HFFc6 (cell line): ENCODE measurements at regions not wholly inside any gene's neighbourhood (a gene's known extent, or its start where the extent isn't known, plus 50 kb on each side); places are given as distances from the start of the nearest gene placed in this dataset.

Experiments
- DNase-seq: peaks from one replicate; pipeline ENCODE4 v3.0.0-alpha.2; 2018
- H3K27ac Mint-ChIP-seq: 2 replicates; pipeline ENCODE4 v1.8.0; 2020; ENCODE audit warnings: mild to moderate bottlenecking, mixed read lengths
- H3K27me3 Mint-ChIP-seq: 2 replicates; pipeline ENCODE4 v1.8.0; 2021; ENCODE audit warnings: mild to moderate bottlenecking, moderate library complexity, mixed read lengths; ENCODE audit not compliant: insufficient read depth
- H3K36me3 Mint-ChIP-seq: 2 replicates; pipeline ENCODE4 v1.8.0; 2021; ENCODE audit warnings: low read depth, mixed read lengths
- H3K4me1 Mint-ChIP-seq: 2 replicates; pipeline ENCODE4 v1.8.0; 2020; ENCODE audit warnings: low read depth, mixed read lengths
- H3K4me3 Mint-ChIP-seq: 2 replicates; pipeline ENCODE4 v1.8.0; 2020; ENCODE audit warnings: mild to moderate bottlenecking, moderate library complexity, mixed read lengths
- H3K9me3 Mint-ChIP-seq: 2 replicates; pipeline ENCODE4 v1.8.0; 2020; ENCODE audit warnings: mild to moderate bottlenecking, mixed read lengths
- TF ChIP-seq, protein P1 (sequence below): fragments of 200-600 bp; sonication (generic); IDR thresholded peaks from 2 replicates; pipeline ENCODE4 v1.5.0; 2021; ENCODE audit warnings: antibody characterized with exemption, mild to moderate bottlenecking

DNA sequence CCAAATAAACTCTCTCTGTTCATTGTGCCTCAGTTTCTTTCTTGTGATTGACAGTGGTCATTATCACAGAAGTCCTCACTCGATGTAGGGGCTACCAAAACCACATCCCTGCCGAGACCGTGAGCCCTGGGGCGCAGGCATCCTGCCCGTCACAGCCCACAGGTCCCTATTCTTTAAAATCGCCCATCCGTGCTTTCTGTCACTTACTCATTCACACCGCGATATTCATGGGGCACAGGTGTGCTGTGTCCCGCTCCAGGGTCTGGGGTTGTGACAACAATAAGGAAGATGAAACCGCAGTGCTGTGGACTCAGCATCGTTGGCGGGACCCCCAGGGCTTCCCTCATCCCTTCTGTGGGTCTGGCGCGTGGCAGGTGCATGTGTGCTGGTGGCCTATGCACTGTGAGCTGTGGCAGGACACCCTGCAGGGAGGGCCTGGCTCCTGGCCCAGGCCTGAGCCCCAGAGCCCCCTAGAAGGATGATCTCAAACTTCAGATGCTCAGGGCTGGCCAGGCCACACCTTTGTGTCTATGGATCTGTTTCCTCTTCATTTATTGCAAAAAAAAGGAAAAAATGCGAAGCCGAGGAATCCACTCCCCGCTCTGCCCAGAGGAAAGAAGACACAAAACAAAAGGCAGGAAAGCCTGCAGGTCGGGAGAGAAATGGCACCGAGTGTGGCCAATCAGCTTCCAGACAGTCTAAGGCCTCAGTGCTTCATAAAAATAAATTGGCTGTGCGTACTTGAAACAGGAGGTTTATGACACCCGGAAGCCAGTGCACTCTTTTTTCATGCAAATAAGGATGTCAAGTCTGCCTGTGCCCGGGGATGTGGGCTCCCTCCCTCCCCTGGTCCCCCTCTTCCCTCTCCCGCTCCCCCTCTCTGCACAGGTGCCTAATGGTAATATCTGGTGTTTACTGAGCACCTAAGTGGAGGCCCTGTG is 109.5 kb upstream of the ADRA2C start:
- peaks cover 25% of the 10 kb centered on the region for H3K27me3 Mint-ChIP-seq
- TF ChIP-seq, protein P1, sequence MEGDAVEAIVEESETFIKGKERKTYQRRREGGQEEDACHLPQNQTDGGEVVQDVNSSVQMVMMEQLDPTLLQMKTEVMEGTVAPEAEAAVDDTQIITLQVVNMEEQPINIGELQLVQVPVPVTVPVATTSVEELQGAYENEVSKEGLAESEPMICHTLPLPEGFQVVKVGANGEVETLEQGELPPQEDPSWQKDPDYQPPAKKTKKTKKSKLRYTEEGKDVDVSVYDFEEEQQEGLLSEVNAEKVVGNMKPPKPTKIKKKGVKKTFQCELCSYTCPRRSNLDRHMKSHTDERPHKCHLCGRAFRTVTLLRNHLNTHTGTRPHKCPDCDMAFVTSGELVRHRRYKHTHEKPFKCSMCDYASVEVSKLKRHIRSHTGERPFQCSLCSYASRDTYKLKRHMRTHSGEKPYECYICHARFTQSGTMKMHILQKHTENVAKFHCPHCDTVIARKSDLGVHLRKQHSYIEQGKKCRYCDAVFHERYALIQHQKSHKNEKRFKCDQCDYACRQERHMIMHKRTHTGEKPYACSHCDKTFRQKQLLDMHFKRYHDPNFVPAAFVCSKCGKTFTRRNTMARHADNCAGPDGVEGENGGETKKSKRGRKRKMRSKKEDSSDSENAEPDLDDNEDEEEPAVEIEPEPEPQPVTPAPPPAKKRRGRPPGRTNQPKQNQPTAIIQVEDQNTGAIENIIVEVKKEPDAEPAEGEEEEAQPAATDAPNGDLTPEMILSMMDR, result no peak
- peaks cover 24% of the 10 kb centered on the region for H3K4me1 Mint-ChIP-seq
- peak overlapping the region; percentile 93; the same call in 1 of the 2 replicates for H3K27ac Mint-ChIP-seq
- H3K36me3 Mint-ChIP-seq, result no peaks in the 10 kb centered on the region
- H3K4me3 Mint-ChIP-seq, result no peak overlapping the region
- DNase-seq, result no peak
- no peaks in the 10 kb centered on the region for H3K9me3 Mint-ChIP-seq

DNA sequence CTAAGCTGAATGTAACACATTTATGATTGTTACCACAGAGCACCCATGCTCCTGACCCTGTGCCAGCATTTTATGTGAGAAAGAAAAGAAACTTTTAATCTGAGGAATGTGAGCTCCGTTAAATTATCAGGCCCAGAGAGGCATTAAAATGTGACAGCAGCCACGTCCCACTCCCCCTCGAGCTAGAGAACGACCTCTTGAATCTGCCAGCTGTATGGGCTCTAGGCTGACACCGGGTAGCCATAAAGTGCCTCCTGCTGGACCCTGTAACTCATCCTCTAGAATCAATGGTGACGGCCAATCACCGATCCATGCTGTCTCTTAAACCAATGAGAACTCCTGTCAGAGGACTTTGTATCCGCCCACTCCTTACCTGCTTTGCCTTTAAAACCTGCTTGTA is 110.2 kb upstream of the ADRA2C start:
- Mint-ChIP-seq H3K27me3 (peaks cover 31% of the 10 kb centered on the region), H3K4me3 (no peak overlapping the region), H3K27ac (no peak overlapping the region), H3K4me1 (peaks cover 24% of the 10 kb centered on the region), H3K36me3 (no peaks in the 10 kb centered on the region), H3K9me3 (no peaks in the 10 kb centered on the region)
- peak; percentile 13 for DNase-seq
- TF ChIP-seq, protein P1, result no peak

DNA sequence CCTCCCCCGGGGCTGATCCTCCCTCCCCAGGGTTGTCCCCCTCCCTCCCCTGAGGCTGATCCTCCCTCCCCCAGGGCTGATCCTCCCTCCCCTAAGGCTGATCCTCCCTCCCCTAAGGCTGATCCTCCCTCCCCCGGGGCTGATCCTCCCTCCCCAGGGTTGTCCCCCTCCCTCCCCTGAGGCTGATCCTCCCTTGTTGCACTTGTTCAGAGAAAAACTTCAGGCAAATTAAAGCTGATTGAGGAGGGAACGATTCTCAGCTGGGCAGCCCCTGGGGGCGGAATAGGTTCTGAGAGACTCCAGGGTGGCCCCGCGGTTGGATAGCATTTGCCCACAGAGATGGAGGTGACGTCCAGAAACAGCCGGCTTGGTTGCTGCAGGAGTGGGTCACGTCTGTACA is 110.7 kb upstream of the ADRA2C start:
- Mint-ChIP-seq H3K27ac (no peak overlapping the region), H3K4me1 (peaks cover 24% of the 10 kb centered on the region), H3K9me3 (no peaks in the 10 kb centered on the region; the same call in 1 of the 2 replicates), H3K36me3 (no peaks in the 10 kb centered on the region), H3K27me3 (peaks cover 36% of the 10 kb centered on the region), H3K4me3 (no peak overlapping the region)
- DNase-seq, result no peak
- TF ChIP-seq, protein P1, result no peak

DNA sequence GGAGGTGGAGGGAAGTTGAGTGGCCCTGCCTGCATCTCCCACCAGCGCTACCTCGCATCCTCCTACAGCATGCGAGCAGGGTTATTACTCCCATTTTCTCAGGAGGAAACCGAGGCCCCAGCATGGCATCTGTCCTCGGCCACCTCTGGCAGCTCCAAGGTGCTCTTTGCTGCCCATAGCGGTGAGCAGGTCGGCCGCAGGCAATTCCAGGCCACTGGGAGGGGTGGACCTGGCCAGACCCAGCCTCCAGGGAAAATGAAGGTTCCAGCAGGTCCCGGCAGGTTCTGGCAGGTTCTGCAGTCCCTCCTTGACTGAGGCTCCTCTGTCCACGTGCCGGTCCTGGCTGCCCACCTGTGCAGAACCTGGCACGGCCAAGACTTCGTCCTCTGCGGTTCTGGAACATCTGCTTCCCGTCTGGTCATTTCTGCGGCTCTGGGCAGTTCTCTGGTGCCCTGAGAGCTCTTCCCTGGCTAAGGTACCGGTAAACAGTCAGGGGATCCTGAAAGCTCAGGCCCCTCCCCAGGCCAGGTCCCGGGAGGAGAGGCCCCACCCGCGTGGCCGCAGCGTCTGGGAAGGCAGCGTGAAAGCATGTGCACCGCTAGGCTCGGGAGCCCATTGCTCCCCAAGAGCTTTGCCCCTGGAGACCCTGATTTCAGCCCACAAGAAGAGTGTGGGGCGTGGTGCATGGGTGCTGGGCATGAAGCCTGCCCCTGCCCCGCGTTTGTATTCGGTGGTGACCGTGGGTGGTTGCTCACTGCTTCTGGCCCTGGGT is 112.0 kb upstream of the ADRA2C start:
- peaks cover 47% of the 10 kb centered on the region for H3K27me3 Mint-ChIP-seq
- no peak overlapping the region for H3K27ac Mint-ChIP-seq

DNA sequence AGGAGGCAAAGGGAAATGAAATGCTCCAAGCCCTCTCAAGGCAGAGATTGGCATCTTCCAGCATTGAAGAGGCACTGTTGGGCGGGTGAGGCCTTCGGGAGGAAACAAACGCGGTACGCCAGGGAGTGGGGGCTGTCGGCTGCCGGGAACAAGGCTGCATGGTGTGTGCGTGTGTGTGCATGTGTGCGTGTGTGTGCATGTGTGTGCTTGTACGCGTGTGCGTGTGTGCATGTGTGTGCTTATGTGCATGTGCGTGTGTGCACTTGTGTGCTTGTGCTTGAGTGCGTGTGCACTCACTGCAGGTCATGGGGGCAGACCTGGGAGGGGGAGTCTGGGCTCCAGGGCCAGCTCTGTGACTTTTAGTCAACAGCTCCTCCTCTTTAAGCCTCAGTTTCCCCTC is 113.6 kb upstream of the ADRA2C start:
- Mint-ChIP-seq H3K4me3 (no peak overlapping the region), H3K4me1 (peaks cover 9% of the 10 kb centered on the region), H3K27ac (no peak overlapping the region), H3K9me3 (no peaks in the 10 kb centered on the region; the same call in 1 of the 2 replicates), H3K36me3 (no peaks in the 10 kb centered on the region), H3K27me3 (peaks cover 53% of the 10 kb centered on the region)
- TF ChIP-seq, protein P1, result no peak
- DNase-seq, result no peak

More for the DNA sequence above, 112.0 kb upstream of the ADRA2C start:
- Mint-ChIP-seq H3K36me3 (no peaks in the 10 kb centered on the region), H3K4me3 (no peak overlapping the region), H3K9me3 (no peaks in the 10 kb centered on the region; the same call in 1 of the 2 replicates), H3K4me1 (peaks cover 24% of the 10 kb centered on the region)
- DNase-seq, result no peak
- TF ChIP-seq, protein P1, result no peak
